DND-41 (cell line): ENCODE measurements at regions not wholly inside any gene's neighbourhood (a gene's known extent, or its start where the extent isn't known, plus 50 kb on each side); places are given as distances from the start of the nearest gene placed in this dataset.

Experiments
- ATAC-seq: fragments of 200-7000 bp; cut with Tn5 transposase; 3 replicates; pipeline ENCODE4 v1.9.1; 2021; ENCODE audit warnings: low read depth; ENCODE audit not compliant: insufficient read depth
- DNase-seq: peaks from one replicate; pipeline ENCODE4 v3.0.0-alpha.2; 2020
- H2AFZ ChIP-seq: 2 replicates; pipeline ENCODE4 v1.6.0; 2012; ENCODE audit warnings: low read depth, low read length
- H3K27ac ChIP-seq: 2 replicates; pipeline ENCODE4 v1.5.1; 2012; ENCODE audit warnings: low read length, inconsistent platforms
- H3K27me3 ChIP-seq: fragments of 200-600 bp; sonication (generic); 2 replicates; pipeline ENCODE4 v1.6.0; 2012; ENCODE audit warnings: low read length, mild to moderate bottlenecking, inconsistent platforms; ENCODE audit not compliant: insufficient read depth, poor library complexity
- H3K36me3 ChIP-seq: 2 replicates; pipeline ENCODE4 v1.5.1; 2012; ENCODE audit warnings: low read length, inconsistent platforms; ENCODE audit not compliant: insufficient read depth
- H3K4me1 ChIP-seq: 2 replicates; pipeline ENCODE4 v1.5.1; 2012; ENCODE audit warnings: mild to moderate bottlenecking, low read length; ENCODE audit not compliant: insufficient read depth
- H3K4me2 ChIP-seq: 2 replicates; pipeline ENCODE4 v1.6.0; 2012; ENCODE audit warnings: mild to moderate bottlenecking, moderate library complexity, low read length, inconsistent platforms; ENCODE audit not compliant: insufficient read depth
- H3K4me3 ChIP-seq, 2 experiments: fragments of 200-600 bp in 1 of 2; shearing (Covaris generic) in 1 of 2; 2 replicates each; pipeline ENCODE4 v1.5.1; 2012 to 2016; ENCODE audit warnings: inconsistent platforms in 2 of 2, low read length in 2 of 2, mild to moderate bottlenecking in 2 of 2, low read depth in 1 of 2, moderate library complexity in 1 of 2
- H3K79me2 ChIP-seq: 2 replicates; pipeline ENCODE4 v1.6.0; 2012; ENCODE audit warnings: low read length, inconsistent platforms; ENCODE audit not compliant: insufficient read depth
- H3K9ac ChIP-seq: 2 replicates; pipeline ENCODE4 v1.6.0; 2012; ENCODE audit warnings: low read depth, mild to moderate bottlenecking, inconsistent platforms, low read length, moderate library complexity
- H3K9me3 ChIP-seq: 2 replicates; pipeline ENCODE4 v1.5.1; 2012; ENCODE audit warnings: low read length, moderate library complexity, mild to moderate bottlenecking, inconsistent platforms; ENCODE audit not compliant: insufficient read depth, severe bottlenecking
- H4K20me1 ChIP-seq: 2 replicates; pipeline ENCODE4 v1.6.0; 2012; ENCODE audit warnings: low read length; ENCODE audit not compliant: insufficient read depth
- EZH2 ChIP-seq: IDR thresholded peaks from 3 replicates; pipeline ENCODE4 v1.6.1; 2012; ENCODE audit warnings: borderline replicate concordance, low read depth, mild to moderate bottlenecking, moderate library complexity, low read length, inconsistent platforms; ENCODE audit not compliant: severe bottlenecking
- TF ChIP-seq, protein P1 (sequence below): IDR thresholded peaks from 2 replicates; pipeline ENCODE4 v1.5.1; 2012; ENCODE audit warnings: borderline replicate concordance, low read length, moderate library complexity, mild to moderate bottlenecking; ENCODE audit not compliant: poor library complexity, severe bottlenecking; ENCODE audit errors: extremely low read depth

GRCh38 chr9:129309906-129310305, 131.8 kb upstream of the IER5L start:
- TF ChIP-seq, protein P1, sequence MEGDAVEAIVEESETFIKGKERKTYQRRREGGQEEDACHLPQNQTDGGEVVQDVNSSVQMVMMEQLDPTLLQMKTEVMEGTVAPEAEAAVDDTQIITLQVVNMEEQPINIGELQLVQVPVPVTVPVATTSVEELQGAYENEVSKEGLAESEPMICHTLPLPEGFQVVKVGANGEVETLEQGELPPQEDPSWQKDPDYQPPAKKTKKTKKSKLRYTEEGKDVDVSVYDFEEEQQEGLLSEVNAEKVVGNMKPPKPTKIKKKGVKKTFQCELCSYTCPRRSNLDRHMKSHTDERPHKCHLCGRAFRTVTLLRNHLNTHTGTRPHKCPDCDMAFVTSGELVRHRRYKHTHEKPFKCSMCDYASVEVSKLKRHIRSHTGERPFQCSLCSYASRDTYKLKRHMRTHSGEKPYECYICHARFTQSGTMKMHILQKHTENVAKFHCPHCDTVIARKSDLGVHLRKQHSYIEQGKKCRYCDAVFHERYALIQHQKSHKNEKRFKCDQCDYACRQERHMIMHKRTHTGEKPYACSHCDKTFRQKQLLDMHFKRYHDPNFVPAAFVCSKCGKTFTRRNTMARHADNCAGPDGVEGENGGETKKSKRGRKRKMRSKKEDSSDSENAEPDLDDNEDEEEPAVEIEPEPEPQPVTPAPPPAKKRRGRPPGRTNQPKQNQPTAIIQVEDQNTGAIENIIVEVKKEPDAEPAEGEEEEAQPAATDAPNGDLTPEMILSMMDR, result no peak
- TF ChIP-seq EZH2, result no peak
- no peak overlapping the region for H3K9ac ChIP-seq
- H3K4me1 ChIP-seq, result no peaks in the 10 kb centered on the region
- no peaks in the 10 kb centered on the region for H3K79me2 ChIP-seq
- H3K27ac ChIP-seq, result no peak overlapping the region
- no peaks in the 10 kb centered on the region for H3K9me3 ChIP-seq
- ATAC-seq, result no peak
- no peak for DNase-seq
- no peaks in the 10 kb centered on the region for H3K27me3 ChIP-seq
- H3K4me3 ChIP-seq, result no peak overlapping the region
- no peaks in the 10 kb centered on the region for H3K36me3 ChIP-seq
- H3K4me2 ChIP-seq, result no peak overlapping the region
- H2AFZ ChIP-seq, result no peak overlapping the region
- H4K20me1 ChIP-seq, result no peaks in the 10 kb centered on the region

DNA sequence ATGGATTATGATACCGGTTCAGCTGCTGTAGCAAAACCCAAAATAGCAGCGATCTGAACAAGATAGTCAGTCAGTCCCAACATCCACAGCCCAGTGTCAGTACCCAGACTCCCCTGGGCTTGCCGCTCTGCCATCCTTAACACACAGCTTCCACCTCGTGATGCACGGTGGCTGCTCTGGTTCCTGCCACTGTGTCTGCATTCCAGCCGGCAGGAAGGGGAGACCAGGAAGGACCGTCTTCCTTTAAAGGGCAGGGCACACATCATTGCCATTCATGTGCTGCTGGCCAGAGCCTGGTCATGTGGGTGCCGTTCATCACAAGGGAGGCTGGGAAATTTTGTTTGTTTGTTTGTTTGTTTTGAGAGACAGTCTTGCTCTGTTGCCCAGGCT, 131.0 kb upstream of the IER5L start:
- H3K27me3 ChIP-seq, result no peaks in the 10 kb centered on the region

GRCh38 chr9:129307227-129307970, 129.3 kb upstream of the IER5L start:
- H3K27ac ChIP-seq, result no peak overlapping the region
- H3K36me3 ChIP-seq, result no peaks in the 10 kb centered on the region
- H3K9me3 ChIP-seq, result no peaks in the 10 kb centered on the region
- no peak overlapping the region for H3K4me3 ChIP-seq
- TF ChIP-seq EZH2, result no peak
- TF ChIP-seq, protein P1, result no peak
- no peak overlapping the region for H2AFZ ChIP-seq
- no peaks in the 10 kb centered on the region for H3K79me2 ChIP-seq
- no peak overlapping the region for H3K9ac ChIP-seq
- ATAC-seq, result no peak
- no peak overlapping the region for H3K4me2 ChIP-seq
- H3K4me1 ChIP-seq, result no peaks in the 10 kb centered on the region
- DNase-seq, result no peak
- no peaks in the 10 kb centered on the region for H4K20me1 ChIP-seq
- no peaks in the 10 kb centered on the region for H3K27me3 ChIP-seq

More for the DNA sequence above, 131.0 kb upstream of the IER5L start:
- no peak for DNase-seq
- no peak overlapping the region for H2AFZ ChIP-seq
- H3K9me3 ChIP-seq, result no peaks in the 10 kb centered on the region
- no peak overlapping the region for H3K4me3 ChIP-seq
- no peak for ATAC-seq
- TF ChIP-seq, protein P1, result no peak
- TF ChIP-seq EZH2, result no peak
- no peak overlapping the region for H3K9ac ChIP-seq
- H3K27ac ChIP-seq, result no peak overlapping the region
- no peaks in the 10 kb centered on the region for H3K79me2 ChIP-seq
- no peak overlapping the region for H3K4me2 ChIP-seq
- H3K4me1 ChIP-seq, result no peaks in the 10 kb centered on the region
- H3K36me3 ChIP-seq, result no peaks in the 10 kb centered on the region
- H4K20me1 ChIP-seq, result no peaks in the 10 kb centered on the region
